ENCODE measurements at regions not wholly inside any gene's neighbourhood (a gene's known extent, or its start where the extent isn't known, plus 50 kb on each side); places are given as distances from the start of the nearest gene placed in this dataset.

DNA sequence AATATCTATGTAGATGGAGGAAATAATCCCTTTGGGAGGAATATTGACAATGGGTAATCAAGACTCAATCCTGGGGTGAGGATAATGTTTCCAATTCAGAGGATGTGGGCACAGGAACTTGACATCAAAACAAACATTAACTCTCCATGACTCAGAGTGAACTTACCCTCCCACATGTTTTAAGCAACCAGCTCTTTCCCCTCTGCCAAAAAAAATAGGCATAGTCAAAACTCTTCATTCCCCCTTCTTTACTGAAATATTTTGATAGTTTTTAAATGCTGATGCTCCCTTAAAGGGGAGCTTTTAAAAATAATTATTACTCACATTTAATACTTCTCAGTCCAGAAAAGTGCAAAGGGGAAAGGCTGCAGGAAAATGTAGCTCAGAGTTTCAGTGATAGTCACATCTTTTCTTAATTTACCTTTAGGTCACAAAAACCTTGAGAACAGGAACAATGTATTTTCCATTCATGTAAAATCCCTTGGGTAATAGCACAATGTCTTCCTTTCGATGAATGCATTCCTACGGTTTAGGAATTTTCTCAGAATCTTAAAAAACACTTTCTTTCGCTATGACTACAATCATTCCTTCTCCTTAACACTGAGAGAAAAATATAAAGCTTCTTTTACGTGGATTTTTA lies 298.4 kb upstream of the GRAMD2B start:
- no peak overlapping the region for H3K4me2 ChIP-seq (ENCODE audit: control insufficient read depth, insufficient read depth)
- no peak for FAIRE-seq
- H3K79me2 ChIP-seq (ENCODE audit: control insufficient read depth, insufficient read depth, low read length): no peaks in the 10 kb centered on the region
- in situ Hi-C loops (cut with MboI) (no loop called here), intact Hi-C loops (cut with micrococcal nuclease; ENCODE audit: unreplicated experiment) (no loop called here)
- no peaks in the 10 kb centered on the region for H3K9me3 ChIP-seq (replicated peaks; ENCODE audit: control insufficient read depth, insufficient read depth, low read length)
- no peak for ATAC-seq
- ChIA-PET SMC1A (ENCODE audit: uncharacterized antibody, unreplicated experiment) (no interaction called here), CTCF (no interaction called here), POLR2A (no interaction called here), RAD21 (ENCODE audit: unreplicated experiment) (no interaction called here)
- H3K27me3 ChIP-seq (replicated peaks in 1 of 2; ENCODE audit: control insufficient read depth in 2 of 2, insufficient read depth in 2 of 2, low read length in 1 of 2): no peaks in the 10 kb centered on the region
- no peak overlapping the region for H3K9ac ChIP-seq (ENCODE audit: control insufficient read depth, insufficient read depth, low read length)
- no peak overlapping the region for H2AFZ ChIP-seq (ENCODE audit: control insufficient read depth, low read depth, low read length)
- TF ChIP-seq LARP7 (IDR thresholded peaks at IDR 0.05): no peak
- TF ChIP-seq RELA (IDR thresholded peaks at IDR 0.05; ENCODE audit: borderline replicate concordance, partially characterized antibody): no peak
- TF ChIP-seq SUPT20H (IDR thresholded peaks at IDR 0.05; ENCODE audit: borderline replicate concordance, control insufficient read depth, low read depth, low read length): no peak
- no peak for TF ChIP-seq RAD51 (IDR thresholded peaks at IDR 0.05)
- TF ChIP-seq IKZF2 (IDR thresholded peaks at IDR 0.05): no peak
- no peak for TF ChIP-seq HDAC2 (IDR thresholded peaks at IDR 0.05)
- H3K36me3 ChIP-seq (ENCODE audit: control insufficient read depth in 2 of 2, insufficient read depth in 2 of 2, low read length in 1 of 2): no peaks in the 10 kb centered on the region
- no TSS peak for BruUV-seq (replicated peaks)
- DNase-seq (ENCODE audit: low read depth, low spot score): no peak
- WGBS (ENCODE audit: insufficient coverage, insufficient replicate concordance, low lambda C conversion rate, missing lambda C conversion rate): 29% methylated on average over 4 of the region's 4 CpGs
- H3K27ac ChIP-seq (ENCODE audit: control insufficient read depth, insufficient read depth): no peak overlapping the region
- no peak overlapping the region for H3K4me3 ChIP-seq
- H3K4me1 ChIP-seq (ENCODE audit: control insufficient read depth, insufficient read depth, low read length): no peaks in the 10 kb centered on the region
- no peaks in the 10 kb centered on the region for H4K20me1 ChIP-seq (ENCODE audit: control insufficient read depth, insufficient read depth)

DNA sequence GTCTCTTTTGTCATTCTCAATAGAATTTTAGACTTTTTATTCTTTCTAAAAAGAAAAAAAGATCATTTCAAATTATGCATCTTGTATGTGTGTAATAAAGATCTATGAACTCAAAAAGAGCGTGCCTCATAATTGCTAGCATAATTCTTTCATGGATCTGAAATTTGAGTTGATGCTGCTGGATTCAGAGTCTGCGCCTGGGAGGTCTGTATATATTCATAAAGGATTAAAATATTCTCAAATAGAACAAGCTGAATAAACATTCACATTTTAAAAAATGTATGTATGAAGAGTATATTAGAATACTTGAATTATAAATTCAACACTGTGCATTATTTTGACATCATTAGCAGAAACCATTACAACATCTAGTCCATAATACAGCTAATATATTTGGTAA lies 297.8 kb upstream of the GRAMD2B start:
- SMC1A ChIA-PET (ENCODE audit: uncharacterized antibody, unreplicated experiment): no interaction called here
- POLR2A ChIA-PET: no interaction called here
- in situ Hi-C loops (cut with MboI): no loop called here

More for the DNA sequence above, 297.8 kb upstream of the GRAMD2B start:
- H4K20me1 ChIP-seq (ENCODE audit: control insufficient read depth, insufficient read depth): no peaks in the 10 kb centered on the region
- ChIA-PET CTCF (no interaction called here), RAD21 (ENCODE audit: unreplicated experiment) (no interaction called here)
- FAIRE-seq: no peak
- H3K4me2 ChIP-seq (ENCODE audit: control insufficient read depth, insufficient read depth): no peak overlapping the region
- ATAC-seq: no peak
- BruUV-seq (replicated peaks): no TSS peak
- no peak overlapping the region for H2AFZ ChIP-seq (ENCODE audit: control insufficient read depth, low read depth, low read length)
- no peak overlapping the region for H3K27ac ChIP-seq (ENCODE audit: control insufficient read depth, insufficient read depth)
- intact Hi-C loops (cut with micrococcal nuclease; ENCODE audit: unreplicated experiment): no loop called here
- no peak overlapping the region for H3K9ac ChIP-seq (ENCODE audit: control insufficient read depth, insufficient read depth, low read length)
- no peak for TF ChIP-seq CREM (IDR thresholded peaks at IDR 0.05; ENCODE audit: low read depth)
- no peak overlapping the region for H3K4me3 ChIP-seq
- no peaks in the 10 kb centered on the region for H3K27me3 ChIP-seq (replicated peaks in 1 of 2; ENCODE audit: control insufficient read depth in 2 of 2, insufficient read depth in 2 of 2, low read length in 1 of 2)
- DNase-seq (ENCODE audit: low read depth, low spot score): no peak
- 46% methylated on average over 2 of the region's 2 CpGs for WGBS (ENCODE audit: insufficient coverage, insufficient replicate concordance, low lambda C conversion rate, missing lambda C conversion rate)
- H3K4me1 ChIP-seq (ENCODE audit: control insufficient read depth, insufficient read depth, low read length): no peaks in the 10 kb centered on the region
- no peaks in the 10 kb centered on the region for H3K9me3 ChIP-seq (replicated peaks; ENCODE audit: control insufficient read depth, insufficient read depth, low read length)
- no peaks in the 10 kb centered on the region for H3K36me3 ChIP-seq (ENCODE audit: control insufficient read depth in 2 of 2, insufficient read depth in 2 of 2, low read length in 1 of 2)
- no peaks in the 10 kb centered on the region for H3K79me2 ChIP-seq (ENCODE audit: control insufficient read depth, insufficient read depth, low read length)

Measured in GM12878 (cell line).